Mammary epithelial cell (primary cell): ENCODE measurements at regions not wholly inside any gene's neighbourhood (a gene's known extent, or its start where the extent isn't known, plus 50 kb on each side); places are given as distances from the start of the nearest gene placed in this dataset.

Experiments
- CTCF ChIP-seq, 2 donors: IDR thresholded peaks in 1 of 2; conservative IDR thresholded peaks in 1 of 2; 2 replicates each; pipeline ENCODE4 v1.5.1; 2011 to 2012; ENCODE audit warnings: inconsistent platforms in 2 of 2, low read length in 2 of 2, mild to moderate bottlenecking in 2 of 2, control low read depth in 1 of 2, low read depth in 1 of 2; ENCODE audit not compliant: insufficient read depth in 1 of 2; ENCODE audit errors: extremely low read depth in 1 of 2
- EZH2 ChIP-seq: IDR thresholded peaks from 2 replicates; pipeline ENCODE4 v1.6.1; 2012; ENCODE audit warnings: low read length, inconsistent platforms, borderline replicate concordance

- TF ChIP-seq CTCF (conservative IDR thresholded peaks at IDR 0.05 in 1 of 2, IDR thresholded peaks at IDR 0.05 in 1 of 2; ENCODE audit: extremely low read depth in 1 of 2, insufficient read depth in 1 of 2, low read depth in 1 of 2, low read length in 2 of 2) (no peak), EZH2 (no peak)
Observed at GRCh38 chr6:97663252-97663651, 380.2 kb upstream of the MMS22L start.
